CD4-positive, alpha-beta T cell (primary cell): ENCODE measurements at regions not wholly inside any gene's neighbourhood (a gene's known extent, or its start where the extent isn't known, plus 50 kb on each side); places are given as distances from the start of the nearest gene placed in this dataset.

Experiments used
- ATAC-seq: fragments of 200-7000 bp; cut with Tn5 transposase; one replicate; pipeline ENCODE4 v1.10.0; 2022; ENCODE audit warnings: mild to moderate bottlenecking; ENCODE audit not compliant: poor library complexity
- CTCF ChIA-PET: fragments of 350-600 bp; sonication (Branson Sonifier 250); formaldehyde crosslinking; loops from one replicate; lab custom pipeline; 2021; ENCODE audit warnings: antibody characterized with exemption, inconsistent platforms; lab: Charles Lee
- POLR2A ChIA-PET: fragments of 350-600 bp; sonication (Branson Sonifier 250); formaldehyde crosslinking; loops from one replicate; lab custom pipeline; 2021; ENCODE audit warnings: antibody characterized with exemption, inconsistent platforms; lab: Charles Lee
- DNase-seq, 14 experiments: peaks; one replicate each; pipeline ENCODE4 v3.0.0-alpha.2; 2013 to 2020; ENCODE audit warnings: mixed read lengths in 2 of 14
- H3K27ac ChIP-seq, 2 donors: one replicate each; pipeline versions ENCODE4 v1.5.1 to v1.7.0; 2013; ENCODE audit warnings: low read length in 2 of 2, low read depth in 1 of 2, mild to moderate bottlenecking in 1 of 2
- H3K27me3 ChIP-seq, 2 experiments: 1 replicate in 1 of 2; 2 replicates in 1 of 2; pipeline versions ENCODE4 v1.6.1 to v1.7.0; 2013; ENCODE audit warnings: low read length in 2 of 2, control low read depth in 1 of 2, mild to moderate bottlenecking in 1 of 2, moderate library complexity in 1 of 2; ENCODE audit not compliant: insufficient read depth in 2 of 2, control insufficient read depth in 1 of 2
- H3K36me3 ChIP-seq: one replicate; pipeline ENCODE4 v1.6.1; 2013; ENCODE audit warnings: low read length, control low read depth; ENCODE audit not compliant: insufficient read depth
- H3K4me1 ChIP-seq: one replicate; pipeline ENCODE4 v1.6.1; 2013; ENCODE audit warnings: low read length, control low read depth; ENCODE audit not compliant: insufficient read depth
- H3K4me3 ChIP-seq: one replicate; pipeline ENCODE4 v1.5.1; 2013; ENCODE audit warnings: mild to moderate bottlenecking, low read length, moderate library complexity
- H3K9me3 ChIP-seq, 2 experiments: 1 replicate in 1 of 2; 2 replicates in 1 of 2; pipeline versions ENCODE4 v1.6.1 to v1.7.0; 2013; ENCODE audit warnings: low read length in 2 of 2, mild to moderate bottlenecking in 2 of 2, control low read depth in 1 of 2, moderate library complexity in 1 of 2; ENCODE audit not compliant: control insufficient read depth in 1 of 2, insufficient read depth in 1 of 2
- H3K27ac Mint-ChIP-seq: one replicate; pipeline ENCODE4 v1.8.0; 2020; ENCODE audit warnings: mixed read lengths
- H3K27me3 Mint-ChIP-seq: one replicate; pipeline ENCODE4 v1.8.0; 2021; ENCODE audit warnings: mixed read lengths
- H3K36me3 Mint-ChIP-seq: one replicate; pipeline ENCODE4 v1.8.0; 2021; ENCODE audit warnings: low read depth, mixed read lengths
- H3K4me1 Mint-ChIP-seq: one replicate; pipeline ENCODE4 v1.8.0; 2021; ENCODE audit warnings: low read depth, mixed read lengths
- H3K4me3 Mint-ChIP-seq: one replicate; pipeline ENCODE4 v1.8.0; 2020; ENCODE audit warnings: mild to moderate bottlenecking, mixed read lengths
- H3K9me3 Mint-ChIP-seq: one replicate; pipeline ENCODE4 v1.8.0; 2020; ENCODE audit warnings: mixed read lengths
- CTCF ChIP-seq: fragments of 200-600 bp; IDR thresholded peaks from one replicate; pipeline ENCODE4 v1.8.0; 2022; ENCODE audit warnings: antibody characterized with exemption, mild to moderate bottlenecking
- intact Hi-C, 2 experiments: fragments of 100-400 bp; cut with DNase I in 1 of 2; cut with micrococcal nuclease in 1 of 2; formaldehyde crosslinking; loops; one replicate each; pipeline versions ENCODE4 v1.15.1 to v1.9.0; 2023 to 2025; cut with DNase I, micrococcal nuclease

GRCh38 chr7:83827036-83827435, 178.1 kb upstream of the SEMA3E start:
- CTCF ChIA-PET = no interaction called here
- no peaks in the 10 kb centered on the region for H3K27me3 Mint-ChIP-seq
- DNase-seq (no peak), ATAC-seq (no peak)
- POLR2A ChIA-PET = no interaction called here
- no peaks in the 10 kb centered on the region for H3K36me3 Mint-ChIP-seq
- Histone ChIP-seq H3K9me3 (peaks cover 0 to 5% of the 10 kb centered on the region in 2 experiments), H3K36me3 (no peaks in the 10 kb centered on the region), H3K4me1 (no peaks in the 10 kb centered on the region), H3K4me3 (no peak overlapping the region), H3K27ac (no peak overlapping the region), H3K27me3 (no peaks in the 10 kb centered on the region)
- no peak for TF ChIP-seq CTCF
- no peaks in the 10 kb centered on the region for H3K4me1 Mint-ChIP-seq
- intact Hi-C loops = no loop called here
- no peak overlapping the region for H3K27ac Mint-ChIP-seq
- H3K4me3 Mint-ChIP-seq = no peak overlapping the region
- H3K9me3 Mint-ChIP-seq = peaks cover 4% of the 10 kb centered on the region

- H3K27ac ChIP-seq = no peak overlapping the region
- no peak overlapping the region for H3K27ac Mint-ChIP-seq
- H3K36me3 Mint-ChIP-seq = no peaks in the 10 kb centered on the region
- no peak for DNase-seq
- intact Hi-C loops = no loop called here
- H3K27me3 ChIP-seq = no peaks in the 10 kb centered on the region
- ChIA-PET CTCF (no interaction called here), POLR2A (no interaction called here)
- no peak for ATAC-seq
- no peaks in the 10 kb centered on the region for H3K27me3 Mint-ChIP-seq
- H3K4me1 Mint-ChIP-seq = no peaks in the 10 kb centered on the region
- H3K9me3 ChIP-seq = peaks cover 0 to 5% of the 10 kb centered on the region in 2 experiments
- no peaks in the 10 kb centered on the region for H3K36me3 ChIP-seq
- H3K9me3 Mint-ChIP-seq = no peaks in the 10 kb centered on the region
- H3K4me3 Mint-ChIP-seq = no peak overlapping the region
- no peak for TF ChIP-seq CTCF
- H3K4me1 ChIP-seq = no peaks in the 10 kb centered on the region
- H3K4me3 ChIP-seq = no peak overlapping the region
Observed at GRCh38 chr7:83824214-83824613, 175.3 kb upstream of the SEMA3E start.

- Mint-ChIP-seq H3K36me3 (no peaks in the 10 kb centered on the region), H3K4me1 (no peaks in the 10 kb centered on the region), H3K27me3 (no peaks in the 10 kb centered on the region), H3K27ac (no peak overlapping the region), H3K9me3 (peaks cover under 1% of the 10 kb centered on the region), H3K4me3 (no peak overlapping the region)
- Histone ChIP-seq H3K27me3 (no peaks in the 10 kb centered on the region), H3K27ac (no peak overlapping the region), H3K4me1 (no peaks in the 10 kb centered on the region), H3K36me3 (no peaks in the 10 kb centered on the region), H3K4me3 (no peak overlapping the region), H3K9me3 (peaks cover 0 to 5% of the 10 kb centered on the region in 2 experiments)
- DNase-seq (no peak), ATAC-seq (no peak)
- ChIA-PET POLR2A (no interaction called here), CTCF (no interaction called here)
- no peak for TF ChIP-seq CTCF
- intact Hi-C loops = no loop called here
Observed at GRCh38 chr7:83821866-83822265, 172.9 kb upstream of the SEMA3E start.
